Glutamatergic neuron (in vitro differentiated cells): ENCODE measurements at regions not wholly inside any gene's neighbourhood (a gene's known extent, or its start where the extent isn't known, plus 50 kb on each side); places are given as distances from the start of the nearest gene placed in this dataset.

Experiments
- DNase-seq: peaks from one replicate; pipeline ENCODE4 v3.0.0; 2022
- H3K27ac Mint-ChIP-seq: one replicate; pipeline ENCODE4 v1.8.0; 2020; ENCODE audit warnings: mild to moderate bottlenecking, mixed read lengths, inconsistent platforms; ENCODE audit not compliant: unreplicated experiment
- H3K27me3 Mint-ChIP-seq: one replicate; pipeline ENCODE4 v1.8.0; 2020; ENCODE audit warnings: mild to moderate bottlenecking, moderate library complexity, mixed read lengths, inconsistent platforms; ENCODE audit not compliant: unreplicated experiment
- H3K36me3 Mint-ChIP-seq: one replicate; pipeline ENCODE4 v1.8.0; 2020; ENCODE audit warnings: mild to moderate bottlenecking, mixed read lengths, inconsistent platforms; ENCODE audit not compliant: unreplicated experiment
- H3K4me1 Mint-ChIP-seq: one replicate; pipeline ENCODE4 v1.8.0; 2020; ENCODE audit warnings: mild to moderate bottlenecking, low read depth, mixed read lengths, inconsistent platforms; ENCODE audit not compliant: unreplicated experiment
- H3K4me3 Mint-ChIP-seq: one replicate; pipeline ENCODE4 v1.8.0; 2020; ENCODE audit warnings: mild to moderate bottlenecking, mixed read lengths, inconsistent platforms; ENCODE audit not compliant: unreplicated experiment
- H3K9me3 Mint-ChIP-seq: one replicate; pipeline ENCODE4 v1.8.0; 2020; ENCODE audit warnings: mild to moderate bottlenecking, moderate library complexity, mixed read lengths, inconsistent platforms; ENCODE audit not compliant: unreplicated experiment
- TF ChIP-seq, protein P1 (sequence below): fragments of 200-600 bp; sonication (generic); IDR thresholded peaks from one replicate; pipeline ENCODE4 v1.5.0; 2021; ENCODE audit not compliant: partially characterized antibody, unreplicated experiment

DNA sequence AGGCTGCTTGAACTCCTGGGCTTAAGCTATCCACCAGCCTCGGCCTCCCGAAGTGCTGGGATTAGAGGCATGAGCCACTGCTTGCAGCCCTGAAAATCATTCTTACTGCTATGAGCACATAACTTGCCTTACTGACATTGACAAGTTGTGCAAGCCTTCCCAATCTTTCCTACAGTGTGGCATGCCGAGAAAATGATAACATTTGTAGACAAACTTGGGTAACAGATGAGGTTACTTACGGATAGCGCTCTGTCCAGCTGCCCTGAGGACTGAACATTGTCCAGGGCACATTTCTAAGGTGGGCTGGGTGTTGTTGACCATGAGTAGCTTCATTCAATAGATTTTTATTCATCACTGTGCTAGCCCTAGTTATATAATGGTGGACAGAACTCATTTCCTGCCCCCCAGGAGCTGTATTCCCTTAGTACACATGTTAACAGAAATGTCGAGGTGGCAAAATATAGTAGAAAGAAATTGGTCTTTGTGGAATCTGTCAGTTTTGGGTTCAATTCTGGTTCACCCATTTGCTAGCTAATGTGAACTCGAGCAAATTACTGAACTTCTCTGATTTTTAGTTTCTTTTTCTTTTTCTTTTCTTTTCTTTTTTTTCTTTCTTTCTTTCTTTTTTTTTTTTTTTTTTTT is 118.4 kb upstream of the AKIRIN2 start:
- DNase-seq: no peak
- H3K9me3 Mint-ChIP-seq: peaks cover 2% of the 10 kb centered on the region
- no peak overlapping the region for H3K4me3 Mint-ChIP-seq
- H3K27ac Mint-ChIP-seq: no peak overlapping the region
- no peaks in the 10 kb centered on the region for H3K4me1 Mint-ChIP-seq
- no peaks in the 10 kb centered on the region for H3K36me3 Mint-ChIP-seq
- H3K27me3 Mint-ChIP-seq: no peaks in the 10 kb centered on the region
- TF ChIP-seq, protein P1, sequence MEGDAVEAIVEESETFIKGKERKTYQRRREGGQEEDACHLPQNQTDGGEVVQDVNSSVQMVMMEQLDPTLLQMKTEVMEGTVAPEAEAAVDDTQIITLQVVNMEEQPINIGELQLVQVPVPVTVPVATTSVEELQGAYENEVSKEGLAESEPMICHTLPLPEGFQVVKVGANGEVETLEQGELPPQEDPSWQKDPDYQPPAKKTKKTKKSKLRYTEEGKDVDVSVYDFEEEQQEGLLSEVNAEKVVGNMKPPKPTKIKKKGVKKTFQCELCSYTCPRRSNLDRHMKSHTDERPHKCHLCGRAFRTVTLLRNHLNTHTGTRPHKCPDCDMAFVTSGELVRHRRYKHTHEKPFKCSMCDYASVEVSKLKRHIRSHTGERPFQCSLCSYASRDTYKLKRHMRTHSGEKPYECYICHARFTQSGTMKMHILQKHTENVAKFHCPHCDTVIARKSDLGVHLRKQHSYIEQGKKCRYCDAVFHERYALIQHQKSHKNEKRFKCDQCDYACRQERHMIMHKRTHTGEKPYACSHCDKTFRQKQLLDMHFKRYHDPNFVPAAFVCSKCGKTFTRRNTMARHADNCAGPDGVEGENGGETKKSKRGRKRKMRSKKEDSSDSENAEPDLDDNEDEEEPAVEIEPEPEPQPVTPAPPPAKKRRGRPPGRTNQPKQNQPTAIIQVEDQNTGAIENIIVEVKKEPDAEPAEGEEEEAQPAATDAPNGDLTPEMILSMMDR: no peak

DNA sequence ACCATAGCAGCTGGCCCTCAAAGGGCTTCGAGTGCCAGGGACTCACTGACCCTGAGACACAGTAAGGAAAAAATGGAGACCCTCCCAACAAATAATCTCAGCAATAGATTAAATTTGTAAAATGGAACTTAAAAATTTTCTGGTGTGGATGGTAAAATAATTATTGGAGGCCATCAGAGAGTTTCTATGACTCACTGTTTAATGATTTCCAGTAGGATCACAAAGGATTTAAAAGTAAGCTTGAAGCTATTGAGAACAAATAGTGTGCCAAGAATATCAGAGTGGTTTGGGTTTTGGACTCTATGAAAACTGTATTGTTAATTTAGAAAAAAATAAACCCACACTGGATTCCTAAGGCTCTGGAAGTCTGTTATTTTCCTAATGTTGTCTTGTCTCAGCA is 115.2 kb upstream of the AKIRIN2 start:
- H3K27ac Mint-ChIP-seq: no peak overlapping the region

DNA sequence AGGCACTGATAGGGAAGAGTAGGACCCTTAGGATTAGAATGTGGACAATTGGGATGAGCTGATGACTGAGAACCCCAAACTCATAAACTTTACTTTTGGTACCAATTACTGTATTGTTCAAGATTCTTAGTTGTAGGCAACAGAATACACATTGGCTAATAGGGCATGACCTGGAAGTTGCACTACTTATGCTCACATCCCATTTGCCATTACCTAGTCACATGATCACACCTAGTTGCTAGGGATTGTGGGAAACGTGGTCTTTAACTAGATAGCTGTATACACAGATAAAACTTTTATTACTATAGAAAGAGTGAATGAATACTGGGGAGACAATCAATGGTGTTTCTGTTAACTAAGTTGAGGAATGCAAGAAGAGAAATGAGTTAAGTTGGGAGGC is 113.4 kb upstream of the AKIRIN2 start:
- no peaks in the 10 kb centered on the region for H3K4me1 Mint-ChIP-seq
- no peaks in the 10 kb centered on the region for H3K9me3 Mint-ChIP-seq
- no peak overlapping the region for H3K27ac Mint-ChIP-seq
- DNase-seq: no peak
- H3K36me3 Mint-ChIP-seq: no peaks in the 10 kb centered on the region
- TF ChIP-seq, protein P1: no peak
- no peak overlapping the region for H3K4me3 Mint-ChIP-seq
- H3K27me3 Mint-ChIP-seq: no peaks in the 10 kb centered on the region

More for the DNA sequence above, 115.2 kb upstream of the AKIRIN2 start:
- Mint-ChIP-seq H3K27me3 (no peaks in the 10 kb centered on the region), H3K9me3 (no peaks in the 10 kb centered on the region), H3K4me3 (no peak overlapping the region), H3K4me1 (no peaks in the 10 kb centered on the region), H3K36me3 (no peaks in the 10 kb centered on the region)
- TF ChIP-seq, protein P1: no peak
- no peak for DNase-seq

DNA sequence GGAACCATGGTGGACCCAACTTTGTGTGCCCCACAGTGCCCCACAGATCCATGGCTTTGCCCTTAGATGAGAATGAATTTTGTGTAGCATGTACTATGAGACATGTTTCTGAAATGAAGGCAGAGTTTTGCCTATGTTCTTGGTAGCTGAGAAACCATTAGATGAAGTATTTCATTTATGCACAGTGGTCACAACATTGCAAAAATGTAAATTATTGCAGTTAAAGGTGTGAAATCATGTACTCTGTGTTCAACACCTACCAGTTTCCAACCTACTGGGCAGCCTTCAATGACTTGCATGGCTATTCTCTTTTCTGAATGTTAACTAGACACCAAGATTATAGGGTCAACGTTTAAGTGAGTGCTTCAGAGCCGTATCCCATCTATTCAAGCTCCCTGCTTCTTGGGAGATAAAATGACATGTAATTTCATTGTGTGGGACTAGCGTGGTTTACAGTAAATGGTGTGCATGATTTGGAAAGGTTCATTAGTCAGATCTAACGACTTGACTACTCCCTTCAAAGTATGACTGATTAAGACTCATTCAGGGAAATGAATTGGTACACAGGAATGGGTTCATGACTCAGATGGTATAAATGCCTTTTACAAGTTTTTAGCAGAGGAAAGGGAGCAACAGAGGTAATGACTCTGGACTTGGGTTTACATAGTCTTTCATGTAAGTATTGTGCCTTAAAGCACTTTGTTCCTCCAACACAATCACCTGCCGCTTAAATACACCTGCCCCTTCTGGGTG is 106.1 kb upstream of the AKIRIN2 start:
- Mint-ChIP-seq H3K36me3 (no peaks in the 10 kb centered on the region), H3K4me3 (no peak overlapping the region), H3K27ac (no peak overlapping the region), H3K9me3 (no peaks in the 10 kb centered on the region), H3K4me1 (no peaks in the 10 kb centered on the region), H3K27me3 (peaks cover 2% of the 10 kb centered on the region)
- TF ChIP-seq, protein P1: no peak
- DNase-seq: no peak

DNA sequence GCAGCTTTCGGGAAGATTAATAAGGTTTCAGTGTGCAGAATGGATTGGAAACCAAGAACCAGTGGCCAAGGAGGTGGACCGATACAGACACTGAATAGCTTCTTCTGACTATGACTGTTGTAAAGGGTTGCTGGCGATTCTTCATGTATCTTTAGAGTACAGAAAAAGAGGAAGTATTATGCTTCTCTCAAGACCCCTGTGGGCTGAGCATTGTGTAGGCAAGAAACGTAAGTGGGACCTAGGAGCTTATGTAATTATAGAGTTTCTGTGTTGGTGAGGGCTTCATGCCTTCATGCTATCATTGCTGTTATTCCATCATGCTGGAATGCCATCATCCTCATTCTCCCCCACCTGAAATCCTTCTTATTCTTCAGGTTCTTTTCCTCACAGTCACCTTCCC is 105.4 kb upstream of the AKIRIN2 start:
- TF ChIP-seq, protein P1: no peak
- H3K27me3 Mint-ChIP-seq: peaks cover 2% of the 10 kb centered on the region
- DNase-seq: no peak
- no peaks in the 10 kb centered on the region for H3K36me3 Mint-ChIP-seq
- no peak overlapping the region for H3K4me3 Mint-ChIP-seq
- H3K27ac Mint-ChIP-seq: no peak overlapping the region
- no peaks in the 10 kb centered on the region for H3K9me3 Mint-ChIP-seq
- H3K4me1 Mint-ChIP-seq: no peaks in the 10 kb centered on the region
